ENCODE measurements at regions not wholly inside any gene's neighbourhood (a gene's known extent, or its start where the extent isn't known, plus 50 kb on each side); places are given as distances from the start of the nearest gene placed in this dataset.
"Not testable (repeated sequence)": the region's sequence is repeated elsewhere in the genome, so short reads cannot be mapped to it uniquely, and the experiment has no call there.

- not testable (repeated sequence) for DNase-seq
These were observed 58.6 kb upstream of the TARP start for GRCh38 chr7:38331853-38332595.

GRCh38 chr7:38330861-38331621 lies 57.6 kb upstream of the TARP start:
- DNase-seq = peak; percentile 46

- no peak for DNase-seq
These were observed 56.6 kb upstream of the TARP start for GRCh38 chr7:38330039-38330438.

- DNase-seq = no peak
These were observed 55.9 kb upstream of the TARP start for GRCh38 chr7:38329340-38329739.

- DNase-seq = no peak
These were observed 55.4 kb upstream of the TARP start for GRCh38 chr7:38328814-38329213.

GRCh38 chr7:38327637-38328036 lies 54.2 kb upstream of the TARP start:
- DNase-seq = no peak

All from CD4-positive, alpha-beta T cell treated with Interleukin-15 for 1 hour (primary cell).